ENCODE measurements at regions not wholly inside any gene's neighbourhood (a gene's known extent, or its start where the extent isn't known, plus 50 kb on each side); places are given as distances from the start of the nearest gene placed in this dataset.

- Histone ChIP-seq H3K9me3 (no peaks in the 10 kb centered on the region), H3K4me1 (no peaks in the 10 kb centered on the region), H3K36me3 (no peaks in the 10 kb centered on the region), H3K4me3 (no peak overlapping the region), H3K27me3 (peaks cover 0 to 4% (median 0%) of the 10 kb centered on the region in 3 donors), H3K27ac (no peak overlapping the region)
- 75 to 84% (median 83%) methylated on average over 2 of the region's 2 CpGs for WGBS, 5 donors
- TF ChIP-seq POLR2AphosphoS5 (IDR thresholded peaks at IDR 0.05) (no peak), POLR2A (IDR thresholded peaks at IDR 0.05) (no peak), CTCF (IDR thresholded peaks at IDR 0.05) (no peak), EP300 (IDR thresholded peaks at IDR 0.05) (no peak)
- intact Hi-C loops (cut with DNase I; ENCODE audit: low total_unique reads): no loop called here
- DNase-seq: no peak
Observed at GRCh38 chr2:21358976-21359375, 235.2 kb downstream of the TDRD15 start.

- intact Hi-C loops (cut with DNase I; ENCODE audit: low total_unique reads): no loop called here
- no peak for DNase-seq
- 86 to 90% (median 88%) methylated on average over 3 of the region's 3 CpGs for WGBS, 5 donors
- H3K9me3 ChIP-seq: no peaks in the 10 kb centered on the region
- no peaks in the 10 kb centered on the region for H3K36me3 ChIP-seq
- H3K27ac ChIP-seq: no peak overlapping the region
- H3K4me3 ChIP-seq: no peak overlapping the region
- H3K27me3 ChIP-seq: peaks cover 0 to 4% (median 0%) of the 10 kb centered on the region in 3 donors
- no peaks in the 10 kb centered on the region for H3K4me1 ChIP-seq
- TF ChIP-seq POLR2AphosphoS5 (IDR thresholded peaks at IDR 0.05): no peak
- no peak for TF ChIP-seq CTCF (IDR thresholded peaks at IDR 0.05)
- TF ChIP-seq POLR2A (IDR thresholded peaks at IDR 0.05): no peak
- TF ChIP-seq EP300 (IDR thresholded peaks at IDR 0.05): no peak
Observed at GRCh38 chr2:21361384-21361783, 237.6 kb downstream of the TDRD15 start.

- Histone ChIP-seq H3K27ac (no peak overlapping the region), H3K9me3 (no peaks in the 10 kb centered on the region), H3K4me1 (no peaks in the 10 kb centered on the region), H3K4me3 (no peak overlapping the region), H3K36me3 (no peaks in the 10 kb centered on the region), H3K27me3 (peaks cover 0 to 4% (median 0%) of the 10 kb centered on the region in 3 donors)
- intact Hi-C loops (cut with DNase I; ENCODE audit: low total_unique reads): no loop called here
- DNase-seq: no peak
- TF ChIP-seq EP300 (IDR thresholded peaks at IDR 0.05) (no peak), POLR2A (IDR thresholded peaks at IDR 0.05) (no peak), CTCF (IDR thresholded peaks at IDR 0.05) (no peak), POLR2AphosphoS5 (IDR thresholded peaks at IDR 0.05) (no peak)
- WGBS, 5 donors: 75 to 85% (median 81%) methylated on average over 5 of the region's 5 CpGs
Observed at GRCh38 chr2:21361957-21362486, 238.3 kb downstream of the TDRD15 start.

- H3K4me3 ChIP-seq: no peak overlapping the region
- 76 to 84% (median 82%) methylated on average over 3 of the region's 3 CpGs for WGBS, 5 donors
- no peak for DNase-seq
- H3K27me3 ChIP-seq: peaks cover 0 to 4% (median 0%) of the 10 kb centered on the region in 3 donors
- TF ChIP-seq POLR2A (IDR thresholded peaks at IDR 0.05) (no peak), POLR2AphosphoS5 (IDR thresholded peaks at IDR 0.05) (no peak), EP300 (IDR thresholded peaks at IDR 0.05) (no peak), CTCF (IDR thresholded peaks at IDR 0.05) (no peak)
- no peak overlapping the region for H3K27ac ChIP-seq
- intact Hi-C loops (cut with DNase I; ENCODE audit: low total_unique reads): no loop called here
- H3K36me3 ChIP-seq: no peaks in the 10 kb centered on the region
- H3K9me3 ChIP-seq: no peaks in the 10 kb centered on the region
- no peaks in the 10 kb centered on the region for H3K4me1 ChIP-seq
Observed at GRCh38 chr2:21363364-21363763, 239.6 kb downstream of the TDRD15 start.
